Limb (tissue), 2 donors: ENCODE measurements at regions not wholly inside any gene's neighbourhood (a gene's known extent, or its start where the extent isn't known, plus 50 kb on each side); places are given as distances from the start of the nearest gene placed in this dataset.
A peak's percentile ranks its signal among the peaks of the same experiment; 100 is the strongest.
"Not testable (repeated sequence)": the region's sequence is repeated elsewhere in the genome, so short reads cannot be mapped to it uniquely, and the experiment has no call there.

Experiments used
- DNase-seq, 2 donors: peaks; one replicate each; pipeline ENCODE4 v3.0.0-alpha.2; 2016; ENCODE audit errors: extremely low spot score in 2 of 2

DNA sequence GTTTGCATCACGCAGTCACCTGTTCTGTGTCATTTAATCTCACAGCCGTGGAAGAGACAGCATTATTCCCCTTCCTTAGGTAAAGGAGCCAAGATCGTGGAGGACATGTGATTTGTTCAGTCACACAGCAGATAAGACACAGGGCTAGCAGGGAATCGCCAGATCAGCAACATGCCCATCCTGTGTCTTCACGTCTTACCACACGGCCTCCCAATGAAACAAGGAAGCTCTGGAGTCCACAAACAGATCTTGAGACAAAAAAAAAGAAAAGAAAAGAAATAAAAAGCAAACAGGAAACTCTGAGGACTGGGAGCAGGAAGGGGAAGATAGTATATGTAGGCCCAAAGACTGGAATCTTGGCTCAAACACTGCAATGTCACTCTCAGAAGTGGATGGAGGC is 155.3 kb downstream of the ADSS2 start:
- DNase-seq: no peak

DNA sequence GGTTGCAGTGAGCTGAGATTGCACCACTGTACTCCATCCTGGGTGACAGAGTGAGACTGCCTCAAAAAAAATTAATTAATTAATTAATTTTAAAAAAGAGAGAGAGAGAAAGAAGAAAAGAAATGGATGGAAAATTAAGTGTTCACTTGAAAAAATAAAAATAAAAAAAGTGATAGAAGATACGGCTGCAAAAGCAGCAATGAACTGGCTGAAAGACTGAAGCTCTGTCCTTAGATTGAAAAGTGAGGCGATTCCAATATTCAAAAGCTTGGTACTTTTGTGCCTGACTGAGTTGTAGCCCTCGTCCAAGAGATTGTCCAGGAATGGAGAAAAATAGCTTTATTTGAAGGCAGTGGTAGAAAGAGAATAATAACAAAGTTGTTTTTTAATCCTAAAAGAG is 154.6 kb downstream of the ADSS2 start:
- DNase-seq: no peak

DNA sequence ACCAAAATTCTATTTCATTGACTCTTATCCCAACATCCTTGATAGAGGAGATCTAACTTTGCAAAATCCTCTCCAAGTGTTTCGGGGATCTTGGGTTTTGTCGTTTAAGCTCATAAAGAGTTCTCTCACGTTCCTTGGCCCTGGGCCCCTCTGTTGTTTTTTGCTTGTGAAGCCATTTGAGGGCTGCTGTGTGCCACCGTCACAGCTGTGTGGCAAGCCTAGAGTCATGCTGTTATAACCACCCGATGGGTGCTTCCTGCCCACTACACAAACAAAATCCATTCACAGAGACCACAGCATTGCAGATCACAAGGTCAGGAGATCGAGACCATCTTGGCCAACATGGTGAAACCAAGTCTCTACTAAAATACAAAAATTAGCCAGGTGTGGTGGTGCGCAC is 154.1 kb downstream of the ADSS2 start:
- DNase-seq: no peak

DNA sequence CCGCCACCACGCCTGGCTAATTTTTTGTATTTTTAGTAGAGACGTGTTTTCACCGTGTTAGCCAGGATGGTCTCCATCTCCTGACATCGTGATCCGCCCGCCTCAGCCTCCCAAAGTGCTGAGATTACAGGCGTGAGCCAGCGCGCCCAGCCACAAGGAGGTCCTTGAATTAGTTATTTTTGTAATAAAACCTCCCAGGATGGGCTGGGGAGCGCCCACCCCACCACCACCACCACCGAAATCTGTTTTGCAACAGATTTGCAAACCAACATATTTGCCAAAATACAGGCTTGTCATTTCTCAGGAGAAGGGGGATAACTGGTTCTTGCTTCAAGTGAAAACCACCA is 151.7 kb downstream of the ADSS2 start:
- DNase-seq: not testable (repeated sequence)

DNA sequence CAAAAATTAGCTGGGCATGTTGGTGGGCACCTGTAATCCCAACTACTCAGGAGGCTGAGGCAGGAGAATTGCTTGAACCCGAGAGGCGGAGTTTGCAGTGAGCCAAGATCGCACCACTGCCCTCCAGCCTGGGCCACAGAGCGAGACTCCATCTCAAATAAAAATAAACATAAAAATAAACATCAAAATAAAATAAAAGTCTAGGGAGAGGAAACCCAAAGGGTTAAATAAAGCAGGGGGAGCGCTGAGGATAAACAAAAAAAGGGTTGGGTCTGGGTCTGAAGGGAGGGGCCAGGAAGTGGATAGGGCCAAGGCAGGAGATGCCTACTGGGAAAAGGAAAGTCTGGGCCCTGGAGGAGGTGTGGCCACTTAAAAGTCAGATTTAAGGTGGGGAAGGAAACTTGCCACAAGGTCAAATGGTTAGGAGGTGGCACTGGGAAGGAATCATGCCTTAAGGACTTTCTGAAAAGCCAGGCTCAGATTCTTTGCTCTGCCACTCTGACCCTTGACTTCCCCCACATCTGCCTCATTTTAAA is 150.0 kb downstream of the ADSS2 start:
- no peak for DNase-seq

DNA sequence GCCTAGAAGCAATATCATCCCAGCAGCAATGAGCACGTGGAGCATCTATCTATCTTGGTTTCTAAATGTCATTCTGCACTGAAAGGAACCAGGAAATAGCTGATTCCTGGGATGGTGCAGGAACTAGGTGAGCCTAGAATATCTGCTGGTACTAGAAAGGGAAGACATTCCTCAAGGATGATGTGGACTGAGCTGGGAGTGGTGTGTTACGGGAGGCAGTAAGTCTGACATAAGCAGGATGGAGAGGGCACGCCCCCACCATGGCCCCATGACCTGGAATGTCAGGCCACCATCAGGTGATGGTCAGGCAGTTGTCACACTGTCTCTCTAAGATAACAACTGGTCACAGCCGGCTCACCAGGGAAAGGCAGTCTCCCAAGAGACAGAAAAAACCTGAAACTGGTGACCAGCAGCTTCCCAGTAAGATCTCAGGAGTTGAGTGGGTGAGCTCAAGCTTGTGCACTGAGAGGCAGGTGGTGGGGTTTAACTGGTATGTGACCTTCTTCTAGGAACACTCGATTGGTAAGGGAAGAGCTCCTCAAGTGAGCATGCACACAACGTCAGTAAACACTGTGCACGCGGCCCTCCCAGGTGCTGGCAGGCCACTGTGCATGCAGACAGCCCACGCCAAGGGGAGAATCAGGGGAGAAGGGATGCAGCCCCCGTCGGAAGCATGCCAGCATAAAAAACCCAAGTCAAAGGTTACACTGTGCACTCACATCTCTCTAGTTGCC is 148.7 kb downstream of the ADSS2 start:
- no peak for DNase-seq

DNA sequence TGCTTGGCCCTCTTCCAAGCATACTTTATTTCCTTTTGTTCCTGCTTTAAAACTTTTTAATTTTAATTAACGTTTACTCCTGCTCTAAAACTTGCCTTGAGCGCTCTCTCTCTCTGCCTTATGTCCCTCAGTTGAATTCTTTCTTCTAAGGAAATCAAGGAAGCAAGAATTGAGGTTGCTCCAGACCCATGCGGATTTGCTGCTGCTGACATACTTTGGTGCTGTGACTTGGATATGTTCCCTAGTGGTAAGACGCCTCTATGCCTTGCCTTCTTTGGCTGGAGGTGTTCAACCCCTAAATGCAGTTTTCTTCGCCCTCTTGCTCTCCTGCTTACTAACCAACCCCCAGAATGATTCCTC is 148.1 kb downstream of the ADSS2 start:
- DNase-seq: no peak

DNA sequence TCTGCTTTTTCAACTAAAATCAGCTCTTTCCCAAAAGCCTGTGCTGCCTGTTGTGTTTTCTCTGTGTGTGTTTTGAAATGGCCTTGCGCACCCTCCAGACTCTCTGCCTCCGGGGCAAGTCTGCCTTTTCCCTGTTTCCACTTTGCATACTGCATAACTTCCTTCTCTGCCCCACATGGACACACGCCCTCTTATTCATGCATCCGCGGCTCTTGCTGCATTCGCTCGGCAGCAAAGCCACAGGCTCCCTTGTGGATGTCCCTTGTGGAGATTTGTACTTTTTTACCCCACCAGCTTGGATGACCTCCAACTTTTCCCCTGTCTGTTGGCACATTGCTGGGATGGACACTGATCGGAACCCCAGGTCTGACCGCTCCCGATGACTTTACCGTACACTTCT is 147.6 kb downstream of the ADSS2 start:
- no peak for DNase-seq

DNA sequence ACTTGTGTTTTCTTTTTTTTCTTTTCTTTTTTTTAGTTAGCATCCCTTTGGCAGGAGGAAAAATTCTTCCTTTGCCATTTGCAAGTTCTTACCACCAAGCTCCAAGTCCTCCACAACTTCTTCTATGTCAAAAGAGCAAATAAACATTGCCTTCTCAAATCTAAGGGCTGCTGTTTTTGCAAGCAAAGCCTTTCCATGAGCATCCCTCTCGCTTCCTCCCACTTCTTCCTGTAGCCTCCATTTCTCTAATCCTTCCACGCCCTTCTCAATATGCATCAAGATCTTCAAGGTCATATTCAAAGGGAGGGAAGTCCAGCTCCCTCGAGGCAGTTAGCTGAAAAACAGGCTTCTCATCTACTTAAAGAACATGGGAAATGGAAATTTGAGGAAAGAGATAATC is 147.1 kb downstream of the ADSS2 start:
- DNase-seq: no peak

DNA sequence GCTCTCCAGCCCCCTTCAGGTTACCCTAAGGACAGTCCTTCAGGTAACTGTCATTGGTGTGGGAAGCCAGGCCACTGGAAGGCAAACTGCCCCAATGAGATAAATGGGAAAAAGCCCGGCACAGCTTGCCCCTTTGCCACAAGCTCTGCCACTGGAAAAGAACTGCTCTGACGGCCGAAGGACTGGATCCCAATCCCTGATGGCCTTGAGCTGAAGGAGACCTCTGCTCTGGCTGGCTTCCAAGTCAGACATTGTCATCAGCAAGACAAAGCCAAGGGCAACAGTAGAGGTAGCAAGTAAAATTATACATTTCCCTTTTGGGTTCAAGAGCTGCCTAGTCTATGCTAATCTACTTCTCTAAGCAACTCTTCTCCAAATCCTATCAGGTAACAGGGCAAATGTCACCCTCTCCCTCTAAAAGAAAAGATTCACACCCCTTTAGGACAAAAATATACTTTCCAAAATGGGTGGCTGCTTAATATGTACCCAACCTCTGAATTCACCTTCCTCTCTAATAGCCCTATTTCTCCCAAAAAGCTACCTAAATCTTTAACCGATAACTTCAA is 145.8 kb downstream of the ADSS2 start:
- DNase-seq: no peak

DNA sequence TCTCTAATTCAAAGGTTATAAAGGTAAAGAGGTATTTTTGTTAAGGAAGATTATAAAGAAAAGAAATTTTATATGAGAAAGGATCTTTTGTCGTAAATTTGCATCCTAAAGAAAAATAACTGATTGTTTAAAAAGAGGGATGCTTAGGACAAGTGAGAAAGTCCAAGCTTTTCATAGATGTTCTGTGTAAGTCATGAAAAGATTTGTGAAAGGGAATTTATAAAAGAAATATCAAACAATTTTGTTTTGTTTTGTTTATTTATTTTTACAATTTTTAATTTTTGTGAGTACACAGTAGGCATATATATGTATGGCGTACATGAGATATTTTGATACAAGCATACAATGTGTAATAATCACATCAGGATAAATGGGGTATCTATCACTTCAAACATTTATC is 145.2 kb downstream of the ADSS2 start:
- DNase-seq: no peak

DNA sequence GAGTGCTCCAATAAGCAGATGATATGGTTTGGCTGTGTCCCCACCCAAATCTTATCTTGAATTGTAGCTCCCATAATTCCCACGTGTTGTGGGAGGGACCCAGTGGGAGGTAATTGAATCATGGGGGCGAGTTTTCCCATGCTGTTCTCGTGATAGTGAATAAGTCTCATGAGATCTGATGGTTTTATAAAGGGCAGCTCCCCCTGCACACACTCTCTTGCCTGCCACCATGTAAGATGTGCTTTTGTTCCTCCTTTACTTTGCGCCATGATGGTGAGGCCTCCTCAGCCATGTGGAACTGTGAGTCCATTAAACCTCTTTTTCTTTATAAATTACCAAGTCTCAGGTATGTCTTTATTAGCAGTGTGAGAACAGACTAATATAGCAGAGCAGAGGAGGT is 142.5 kb downstream of the ADSS2 start:
- not testable (repeated sequence) for DNase-seq

DNA sequence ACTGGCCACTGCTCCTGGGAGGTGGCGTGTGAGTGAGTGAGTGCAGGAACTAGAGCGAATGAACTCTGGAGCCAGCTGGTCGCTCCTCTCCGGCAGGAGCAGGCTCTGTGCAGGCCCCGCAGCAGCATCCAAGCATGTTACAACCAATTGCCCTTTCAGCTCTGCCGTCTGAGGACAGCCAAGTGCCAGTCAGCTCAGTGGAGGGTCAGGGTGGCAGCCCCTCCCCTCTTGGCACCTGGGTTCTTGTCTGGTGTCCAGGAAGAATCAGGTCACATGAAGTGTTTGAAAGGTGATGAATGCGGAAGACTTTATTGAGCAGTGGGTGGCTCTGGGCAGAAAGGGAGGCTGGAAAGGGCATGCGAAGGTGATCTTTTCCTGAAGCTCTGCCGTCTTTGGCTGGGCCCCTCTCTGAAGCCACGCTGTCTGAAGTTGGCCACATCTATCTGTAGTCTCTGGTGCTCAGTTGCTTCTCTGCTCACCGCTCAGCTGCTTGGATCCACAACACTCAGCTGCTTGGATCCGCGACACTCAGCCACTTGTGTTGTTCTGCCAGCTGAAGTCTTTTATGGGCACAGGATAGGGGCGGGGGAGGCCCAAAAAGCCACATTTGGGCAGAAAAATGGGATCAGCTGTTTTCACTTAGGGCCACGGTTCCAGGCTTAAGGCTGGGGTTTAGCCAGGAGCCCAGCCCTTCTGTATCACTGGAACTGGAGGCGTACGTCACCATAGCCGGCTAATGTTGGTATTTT is 139.8 kb downstream of the ADSS2 start:
- DNase-seq: peak; percentile 18 to 32

DNA sequence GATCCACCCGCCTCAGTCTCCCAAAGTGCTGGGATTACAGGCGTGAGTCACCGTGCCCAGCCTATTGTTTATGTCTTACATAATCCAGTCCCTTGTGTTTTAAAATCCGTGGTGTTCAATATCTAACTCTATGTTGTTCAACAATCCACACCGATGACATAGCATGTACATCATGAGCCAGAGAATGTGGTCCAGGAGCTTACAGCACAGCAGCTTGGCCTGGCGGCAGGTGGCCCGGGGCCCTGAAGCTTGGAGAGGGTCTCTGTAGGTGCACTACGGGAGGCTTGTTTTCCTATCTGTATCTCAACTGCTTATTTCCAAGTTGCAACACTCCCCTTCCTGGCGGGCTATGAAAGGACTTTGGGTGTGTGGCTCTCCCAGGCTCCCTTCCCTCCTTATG is 138.4 kb downstream of the ADSS2 start:
- no peak for DNase-seq

DNA sequence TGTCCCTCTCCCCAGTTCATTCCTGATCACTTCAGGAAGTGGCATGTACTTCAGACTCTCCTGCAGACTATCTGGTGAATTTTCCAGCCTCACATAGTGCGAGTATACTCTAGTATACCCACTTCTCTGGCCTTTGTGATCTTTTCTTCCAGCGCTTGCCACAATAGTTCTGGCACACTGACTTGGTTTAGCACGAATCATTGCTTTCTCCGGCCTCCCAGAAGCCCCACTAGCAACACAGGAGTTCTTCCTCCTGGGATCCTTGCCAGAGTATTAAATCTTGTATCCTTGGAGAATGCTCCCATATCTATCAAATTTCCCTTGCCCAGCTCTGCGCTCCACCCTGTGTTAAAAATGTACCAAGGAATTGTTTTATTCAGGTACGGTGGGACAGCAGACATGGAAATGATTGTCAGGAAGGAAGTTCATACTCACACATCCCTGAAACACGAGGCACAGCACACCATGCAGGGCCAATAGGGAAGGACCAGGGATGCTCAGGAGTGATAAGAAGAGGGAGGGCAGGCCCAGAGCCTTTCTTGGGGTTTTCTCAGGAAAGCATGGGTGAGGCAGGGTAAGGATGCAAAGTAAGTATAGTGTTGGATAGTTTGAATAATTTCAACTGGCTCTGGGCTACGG is 136.7 kb downstream of the ADSS2 start:
- no peak for DNase-seq

DNA sequence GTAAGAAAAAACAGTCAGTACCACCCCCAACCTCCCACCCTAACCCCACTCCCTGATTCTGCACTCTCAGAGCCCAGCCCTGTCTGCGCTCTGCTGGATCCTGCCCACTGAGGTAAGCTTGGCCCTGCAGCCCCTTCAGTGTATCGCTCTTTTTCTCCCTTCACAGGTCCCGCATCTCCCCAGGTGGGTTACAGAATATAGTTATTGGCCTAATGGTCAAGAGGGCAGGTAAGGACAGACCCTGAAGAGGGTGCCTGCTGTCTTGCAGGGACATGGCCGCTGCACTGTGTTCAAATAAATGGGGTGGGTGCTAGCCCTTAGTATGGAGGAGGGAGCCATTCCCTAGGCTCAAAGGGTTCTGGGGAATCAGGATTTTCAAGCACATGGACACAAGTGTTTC is 135.7 kb downstream of the ADSS2 start:
- DNase-seq: no peak

DNA sequence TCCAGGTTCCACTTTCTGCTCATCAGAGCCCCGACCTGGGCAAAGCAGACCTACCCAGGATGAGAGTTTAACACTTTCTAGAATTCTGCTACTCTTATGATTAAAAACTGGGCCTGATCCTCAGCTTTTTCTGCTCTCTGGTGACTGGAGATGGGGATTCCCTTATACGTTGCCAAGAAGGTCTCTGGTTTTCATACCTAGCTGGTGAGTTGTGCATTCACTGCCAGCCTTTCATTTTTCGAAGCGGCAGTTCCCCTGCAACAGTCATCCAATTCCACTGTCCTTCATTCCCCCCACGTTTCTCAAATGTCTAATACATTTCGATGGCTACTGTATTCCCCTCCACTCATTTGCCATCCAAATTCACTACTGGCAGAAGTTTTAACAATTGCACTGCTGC is 135.3 kb downstream of the ADSS2 start:
- no peak for DNase-seq

DNA sequence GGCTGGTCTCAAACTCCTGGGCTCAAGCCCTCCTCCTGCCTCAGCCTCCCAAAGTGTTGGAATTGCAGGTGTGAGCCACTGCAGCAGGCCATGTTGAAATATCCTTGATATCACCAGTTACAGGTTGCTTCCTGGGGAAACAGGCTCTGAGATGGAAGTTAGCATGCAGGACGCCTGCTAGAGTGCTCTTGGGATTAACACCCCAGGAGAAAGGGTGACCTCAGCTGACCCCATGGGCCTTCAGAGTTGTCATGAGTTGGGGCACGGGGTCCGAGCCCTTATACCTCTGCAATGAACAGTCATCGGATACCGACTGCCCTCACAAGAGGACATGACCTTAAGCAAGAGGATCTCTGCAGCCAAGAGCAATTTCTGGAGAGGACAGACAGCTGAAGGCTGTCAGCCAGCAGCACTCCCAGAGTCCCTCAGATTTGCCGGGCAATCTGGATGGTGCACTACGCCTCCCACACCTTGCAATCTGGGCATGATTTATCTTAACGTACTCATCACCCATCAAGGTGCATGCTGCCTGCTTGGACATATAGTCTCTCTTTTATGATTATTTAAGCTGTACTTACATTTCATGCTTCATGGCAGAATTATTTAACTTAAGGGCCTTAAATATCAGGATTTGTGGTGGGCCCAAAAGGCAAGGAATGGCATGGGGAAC is 134.6 kb downstream of the ADSS2 start:
- no peak for DNase-seq

DNA sequence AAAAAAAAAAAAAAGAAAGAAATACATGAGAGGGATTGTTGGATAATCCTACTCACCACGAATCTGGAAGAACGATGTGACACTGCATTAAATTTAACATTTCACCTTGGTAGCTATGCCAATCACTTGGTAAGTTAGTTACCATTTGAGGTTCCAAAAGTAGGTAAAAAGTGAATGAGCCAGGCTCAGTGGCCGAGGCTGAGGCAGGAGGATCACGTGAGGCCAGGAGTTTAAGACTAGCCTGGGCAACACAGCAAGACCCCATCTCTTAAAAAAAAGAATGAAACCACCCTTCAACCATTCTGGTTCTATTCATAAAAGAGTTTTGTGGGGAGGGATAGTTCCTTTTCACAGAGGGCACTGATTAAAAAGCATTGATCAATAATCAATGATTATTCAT is 133.6 kb downstream of the ADSS2 start:
- DNase-seq: no peak

DNA sequence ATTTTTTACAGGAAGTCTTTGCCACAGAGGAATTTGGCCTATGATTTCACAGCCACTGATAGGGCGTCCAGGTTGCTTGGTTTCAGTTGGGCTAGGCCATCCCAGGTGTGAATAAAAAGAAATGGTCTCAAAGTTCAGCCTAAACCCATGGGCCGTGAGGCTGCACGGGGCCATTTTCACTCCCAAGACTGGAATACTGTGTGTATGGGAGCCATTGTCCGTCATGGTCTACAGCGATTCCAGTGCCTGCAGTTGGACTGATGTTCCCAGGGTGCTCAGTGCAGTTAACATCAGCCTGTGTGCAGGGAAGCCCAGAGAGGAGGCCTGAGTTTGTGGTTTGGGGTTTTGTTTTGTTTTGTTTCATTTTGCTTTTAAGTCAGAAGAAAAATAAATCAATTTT is 133.2 kb downstream of the ADSS2 start:
- no peak for DNase-seq

DNA sequence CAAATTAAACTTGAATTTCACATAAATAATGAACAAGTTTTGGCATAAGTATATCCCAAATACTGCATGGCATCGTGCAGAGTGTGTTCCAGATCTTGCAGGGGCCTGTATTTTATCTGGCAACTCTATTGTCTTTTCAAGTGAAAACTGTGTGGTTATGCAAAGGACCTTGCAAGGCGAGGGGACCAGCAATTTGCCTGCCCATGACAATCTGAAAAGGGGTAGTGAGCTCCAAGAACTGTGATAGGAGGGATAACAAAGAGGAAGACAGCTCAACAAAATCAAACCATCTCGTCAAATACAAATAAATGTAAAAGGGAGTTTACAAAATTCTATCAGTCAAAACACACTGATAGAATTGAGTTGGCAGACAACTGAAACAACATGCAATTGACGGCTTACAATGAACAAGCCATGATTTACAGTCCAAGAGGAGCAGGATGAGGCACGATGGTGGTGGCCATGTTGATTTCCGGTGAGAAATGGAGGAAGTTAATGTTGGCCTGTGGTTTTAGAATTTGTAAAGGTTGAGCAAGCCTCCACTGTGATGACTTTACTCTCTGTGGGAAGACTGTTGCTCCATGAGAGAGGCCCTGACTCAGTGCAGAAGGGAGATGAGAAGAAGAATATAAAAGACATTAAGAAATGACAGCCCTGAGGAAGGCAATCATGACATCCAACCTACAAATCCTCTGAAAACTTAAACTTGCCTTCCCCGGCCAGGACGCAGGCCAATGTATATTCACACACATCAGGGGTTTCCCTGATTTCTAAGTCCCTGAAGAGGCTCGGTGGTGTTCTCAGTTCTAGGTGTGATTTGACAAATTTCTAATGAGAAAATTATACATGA is 132.2 kb downstream of the ADSS2 start:
- no peak for DNase-seq
